ENCODE measurements at regions not wholly inside any gene's neighbourhood (a gene's known extent, or its start where the extent isn't known, plus 50 kb on each side); places are given as distances from the start of the nearest gene placed in this dataset.
"Not testable (repeated sequence)": the region's sequence is repeated elsewhere in the genome, so short reads cannot be mapped to it uniquely, and the experiment has no call there.

DNA sequence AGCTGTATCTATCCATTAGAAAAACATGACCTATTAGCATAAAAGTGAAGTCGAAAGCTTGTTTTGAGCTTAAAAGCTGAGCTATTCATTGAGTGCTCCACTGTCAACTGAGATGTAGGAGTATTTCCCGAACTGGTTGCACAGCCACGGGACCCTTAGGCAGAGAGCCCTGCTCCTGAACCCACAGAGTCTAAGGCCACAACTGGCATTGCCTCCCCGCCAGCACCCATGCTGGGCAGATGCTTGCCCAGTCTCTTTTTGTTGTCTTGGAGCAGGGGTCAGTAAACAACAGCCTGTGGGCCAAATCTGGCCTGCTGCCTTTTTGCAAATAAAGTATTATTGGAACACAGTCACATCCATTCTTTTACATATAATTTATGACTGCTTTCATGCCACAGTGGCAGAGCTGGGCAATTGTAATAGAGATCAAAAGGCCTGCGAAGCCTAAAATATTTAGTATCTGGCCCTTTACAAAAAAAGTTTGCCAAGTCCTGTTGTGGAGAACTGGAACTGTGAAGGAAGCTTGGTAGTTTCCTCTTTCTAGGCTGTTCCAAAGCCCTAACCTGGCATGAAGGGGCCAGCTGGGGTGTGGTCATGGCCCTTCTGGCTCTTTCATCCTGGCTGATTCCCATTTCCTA is 58.4 kb upstream of the WAPL start:
- no peak for DNase-seq

DNA sequence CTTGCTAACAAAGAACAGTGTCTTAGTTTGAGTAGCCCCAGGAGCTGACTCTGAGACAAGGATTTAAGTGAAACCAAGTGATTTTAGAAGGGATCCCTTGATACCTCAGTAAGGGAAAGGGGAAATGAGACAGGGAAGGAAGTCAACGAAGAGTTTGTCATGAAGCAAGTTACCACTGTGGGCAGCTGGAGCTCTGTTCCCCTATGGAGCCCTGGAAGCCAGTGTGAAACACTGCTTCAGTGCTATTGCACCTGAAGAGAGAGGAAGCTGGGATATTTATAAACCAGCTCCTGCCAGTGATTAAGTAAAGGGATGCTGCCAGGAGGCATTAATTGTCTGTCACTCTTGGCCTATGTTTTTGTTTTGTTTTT is 58.9 kb upstream of the WAPL start:
- DNase-seq = no peak

DNA sequence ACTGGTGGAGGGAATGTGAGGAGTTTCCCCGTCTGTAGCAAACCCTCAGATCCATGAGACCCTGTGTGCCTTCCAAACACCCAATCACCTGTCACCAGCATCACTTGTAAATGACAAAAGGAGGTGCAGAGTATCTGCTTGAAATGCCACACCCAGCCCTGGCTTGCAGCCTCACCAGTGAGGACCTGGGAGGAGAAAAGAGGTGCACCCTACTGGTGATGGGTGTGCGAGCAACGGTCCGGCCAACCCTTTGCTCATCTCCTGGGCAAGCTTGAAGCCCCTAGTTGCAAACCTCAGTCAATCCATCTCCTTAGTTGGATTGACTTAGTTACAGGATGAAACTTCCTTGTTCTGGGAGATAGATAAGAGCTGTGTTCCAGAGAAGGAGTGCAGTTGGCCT is 62.4 kb upstream of the WAPL start:
- no peak for DNase-seq

- peak; percentile 70 for DNase-seq
These were observed 63.7 kb upstream of the WAPL start for GRCh38 chr10:86585037-86585929.

DNA sequence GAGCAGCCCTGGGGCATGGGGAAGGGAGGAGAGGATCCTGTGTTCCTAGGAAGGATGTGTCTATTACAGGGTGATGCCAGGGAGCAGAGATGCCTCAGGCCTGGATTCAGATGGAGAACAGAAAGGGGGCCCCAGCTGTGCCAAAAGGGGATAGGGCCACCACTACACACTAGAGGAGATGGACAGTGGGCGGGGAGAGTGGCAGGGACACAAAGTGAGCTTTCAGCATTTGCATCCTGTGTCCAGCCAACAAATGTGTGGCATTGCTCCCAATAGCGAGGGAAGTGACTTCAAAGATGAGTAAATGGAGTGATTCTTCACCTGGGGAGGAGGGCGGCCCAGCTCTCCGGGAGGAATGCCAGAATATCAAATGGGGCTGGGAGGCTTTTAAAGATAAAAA is 64.9 kb upstream of the WAPL start:
- DNase-seq = no peak

GRCh38 chr10:86588781-86589180 is 65.6 kb upstream of the OPN4 start:
- DNase-seq = not testable (repeated sequence)

DNA sequence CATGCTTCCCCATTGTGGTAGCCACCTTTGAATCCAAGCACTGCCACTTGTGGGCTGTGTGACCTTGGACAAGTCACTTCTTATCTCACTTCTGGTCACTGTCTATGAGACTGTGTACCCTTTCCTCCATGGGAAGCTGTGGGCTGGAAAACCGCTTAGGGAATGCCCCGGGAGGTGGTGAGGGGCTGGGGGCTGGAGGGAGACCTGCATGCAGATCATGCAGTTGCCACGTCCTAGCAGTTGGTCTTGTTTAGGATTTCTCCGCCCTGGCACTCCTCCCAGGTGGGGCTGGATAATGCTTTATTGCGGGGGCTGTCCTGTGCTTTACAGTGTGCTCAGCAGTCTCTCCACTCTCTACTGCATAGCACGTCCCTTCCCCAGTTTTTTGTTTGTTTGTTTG is 62.9 kb upstream of the OPN4 start:
- no peak for DNase-seq

- DNase-seq = no peak
These were observed 61.9 kb upstream of the OPN4 start for GRCh38 chr10:86592413-86592812.

GRCh38 chr10:86594535-86594934 is 59.8 kb upstream of the OPN4 start:
- DNase-seq = no peak

DNA sequence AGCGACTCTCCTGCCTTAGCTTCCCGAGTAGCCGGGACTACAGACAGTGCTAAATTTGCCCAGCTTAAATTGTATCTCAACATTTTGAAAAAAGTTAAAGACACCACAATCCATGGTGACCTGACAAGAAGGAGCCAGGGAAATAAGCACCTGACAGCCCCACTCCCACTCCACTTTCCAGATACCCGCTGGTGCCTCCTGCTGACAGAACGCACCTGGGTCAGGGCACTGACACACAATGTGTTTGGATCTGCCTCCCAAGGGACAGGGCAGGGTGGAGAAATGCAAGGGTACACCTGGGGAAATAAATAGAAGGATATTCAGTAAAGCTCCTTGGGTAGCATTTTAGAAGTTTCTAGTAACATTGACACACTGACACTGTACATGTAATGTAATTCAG is 58.9 kb upstream of the OPN4 start:
- DNase-seq = no peak

DNA sequence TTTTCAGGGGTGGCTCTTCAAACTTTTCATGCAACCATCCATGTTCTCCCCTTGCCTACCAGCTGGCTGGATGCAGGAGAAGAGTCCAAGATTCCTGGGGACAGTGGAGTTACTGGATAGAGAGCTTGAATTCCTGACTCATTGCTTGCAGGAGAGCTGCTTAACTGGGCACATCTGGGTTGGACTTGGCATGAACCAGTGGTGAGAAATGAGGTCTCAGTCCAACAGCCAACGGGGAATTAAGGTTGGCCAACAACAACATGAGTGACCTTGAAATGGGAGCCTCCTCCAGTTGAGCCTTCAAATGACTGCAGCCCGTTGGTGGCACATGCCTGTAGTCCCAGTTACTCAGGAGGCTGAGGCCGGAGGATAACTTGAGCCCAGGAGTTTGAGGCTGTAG is 58.1 kb upstream of the OPN4 start:
- DNase-seq = no peak

DNA sequence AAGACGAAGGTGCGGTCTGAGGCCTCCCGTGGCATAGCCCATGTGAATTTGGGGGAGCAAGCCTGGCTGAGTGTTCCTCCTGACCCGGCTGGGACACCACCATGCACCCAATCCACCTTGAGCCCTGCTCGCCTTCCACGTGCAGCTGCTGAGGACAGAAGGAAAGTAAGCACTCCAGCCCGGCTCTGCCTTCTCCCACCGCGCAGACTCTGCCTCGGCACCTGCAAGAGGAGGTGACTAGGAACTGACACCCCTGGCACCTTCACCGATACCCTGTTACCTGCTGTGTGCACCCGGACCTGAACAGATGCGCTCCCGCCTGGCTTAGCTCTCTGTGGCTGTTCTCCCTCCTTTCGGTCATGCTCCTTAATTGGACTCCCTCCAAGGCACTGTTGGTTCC is 57.0 kb upstream of the OPN4 start:
- DNase-seq = no peak

DNA sequence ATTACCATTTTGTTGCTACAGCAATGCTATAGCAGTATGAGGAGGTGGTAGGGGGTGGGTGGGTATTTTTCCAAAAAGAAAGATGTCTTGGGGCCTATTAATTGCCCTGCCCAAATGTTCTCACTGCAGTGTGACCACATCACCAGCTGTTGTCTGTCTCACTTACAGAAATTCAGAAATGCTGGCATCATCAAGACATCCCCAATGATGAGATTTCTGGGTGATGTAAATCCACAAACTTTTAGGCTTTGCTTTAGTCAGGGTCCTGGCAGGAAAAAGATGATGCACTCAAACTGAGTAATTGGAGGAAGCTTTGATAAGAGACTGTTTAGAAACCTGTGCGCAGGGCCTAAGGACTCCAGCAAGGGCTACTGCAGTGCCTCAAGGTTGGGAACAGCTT is 56.2 kb upstream of the OPN4 start:
- no peak for DNase-seq

DNA sequence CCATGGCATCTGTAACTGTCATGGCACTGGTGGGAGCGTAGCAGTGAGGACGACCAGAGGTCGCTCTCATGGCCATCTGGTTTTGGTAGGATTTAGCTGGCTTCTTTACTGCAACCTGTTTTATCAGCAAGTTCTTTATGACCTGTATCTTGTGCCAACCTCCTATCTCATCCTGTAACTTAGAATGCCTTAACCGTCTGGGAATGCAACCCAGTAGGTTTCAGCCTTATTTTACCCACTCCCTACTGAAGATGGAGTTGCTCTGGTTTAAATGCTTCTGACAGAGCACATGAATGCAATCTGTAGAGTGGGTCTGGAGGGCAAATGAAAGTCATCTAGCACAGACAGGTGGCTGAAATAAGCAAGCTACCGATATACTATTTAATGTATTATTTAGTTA is 55.3 kb upstream of the OPN4 start:
- no peak for DNase-seq

DNA sequence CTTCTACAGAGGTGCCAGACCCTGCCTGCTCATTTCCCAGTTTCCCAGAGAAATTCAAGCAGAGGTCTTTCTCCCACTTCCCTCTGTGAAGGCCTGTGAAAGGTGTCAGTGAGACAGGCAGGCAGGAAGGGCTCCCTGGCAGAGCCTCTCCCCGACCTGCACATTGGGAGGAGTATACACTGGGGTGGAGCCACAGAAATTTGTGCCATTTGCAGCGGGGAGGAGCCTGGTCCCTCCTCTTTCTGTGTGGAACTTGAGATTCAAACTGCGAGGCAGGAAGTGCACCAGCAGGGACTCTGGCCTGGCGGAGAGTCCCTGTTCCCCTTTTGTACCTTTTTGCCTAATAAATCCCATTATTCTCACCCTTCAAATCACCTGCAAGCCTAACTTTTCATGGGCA is 54.6 kb upstream of the OPN4 start:
- DNase-seq = no peak

- DNase-seq = no peak
These were observed 54.1 kb upstream of the OPN4 start for GRCh38 chr10:86600296-86600695.

DNA sequence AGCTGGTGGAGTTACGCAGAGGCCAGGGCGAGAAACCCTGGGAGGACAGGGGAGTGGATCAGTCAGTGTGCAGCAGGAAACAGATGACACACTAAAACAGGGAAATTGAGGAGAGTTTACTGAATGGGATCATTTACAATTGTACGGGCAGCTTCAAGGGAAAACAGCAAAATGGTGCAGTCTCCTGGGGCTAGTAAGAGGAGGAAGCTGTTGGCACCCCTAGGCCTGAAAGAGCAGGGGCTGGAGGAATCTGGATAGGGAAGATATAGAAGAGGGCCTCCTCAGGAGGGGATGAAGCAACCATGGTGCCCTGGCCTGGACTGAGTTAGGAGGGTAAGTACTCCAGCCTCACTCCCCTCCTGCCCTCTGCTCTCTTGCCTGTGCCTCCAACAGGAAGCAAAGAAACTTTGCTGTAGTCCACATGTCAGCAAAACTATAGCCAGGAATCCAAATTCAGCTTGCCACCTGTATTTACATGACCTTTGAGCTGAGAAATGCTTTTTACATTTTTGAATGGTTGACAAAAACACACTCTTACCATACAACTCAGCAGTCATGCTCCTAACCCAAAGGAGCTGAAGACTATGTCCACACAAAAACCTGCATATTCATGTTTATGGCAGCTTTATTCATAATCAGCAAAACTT is 52.3 kb upstream of the OPN4 start:
- DNase-seq = no peak

GRCh38 chr10:86603256-86603655 is 51.1 kb upstream of the OPN4 start:
- DNase-seq = no peak

All from activated T-cell treated with anti-CD3 and anti-CD28 coated beads for 4 hours (primary cell).